Fibroblast of pulmonary artery (primary cell): ENCODE measurements at regions not wholly inside any gene's neighbourhood (a gene's known extent, or its start where the extent isn't known, plus 50 kb on each side); places are given as distances from the start of the nearest gene placed in this dataset.

Experiments used
- DNase-seq: peaks from one replicate; pipeline ENCODE4 v3.0.0-alpha.2; 2010; ENCODE audit warnings: low read depth
- H3K4me3 ChIP-seq: replicated peaks from 2 replicates; pipeline ENCODE4 v1.5.1; 2011; ENCODE audit warnings: low read depth, mild to moderate bottlenecking, control low read depth, low read length, moderate library complexity
- TF ChIP-seq, protein P1 (sequence below): IDR thresholded peaks from 2 replicates; pipeline ENCODE4 v1.5.1; 2011; ENCODE audit warnings: mild to moderate bottlenecking, control low read depth, low read length, inconsistent platforms; ENCODE audit errors: missing control alignments

DNA sequence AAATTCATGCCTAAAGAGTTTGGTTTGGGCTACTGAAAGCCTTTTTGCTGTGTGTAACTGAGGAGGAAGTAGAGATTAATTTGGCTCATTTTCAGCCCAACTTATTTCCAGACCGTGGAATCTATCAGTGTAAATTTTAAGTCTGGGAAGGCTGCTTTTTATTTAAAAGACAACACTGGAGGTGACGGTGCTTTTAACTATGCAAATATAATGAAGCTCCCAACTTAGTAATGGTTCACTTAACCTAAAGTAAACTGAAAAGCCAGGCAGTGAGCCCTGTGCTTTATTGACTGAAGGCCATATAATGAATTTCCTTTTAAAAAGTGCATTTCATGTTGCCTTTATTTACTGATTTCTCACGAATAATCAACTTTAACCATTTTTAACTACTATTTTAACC is 127.2 kb downstream of the NPY start:
- DNase-seq: no peak
- TF ChIP-seq, protein P1, sequence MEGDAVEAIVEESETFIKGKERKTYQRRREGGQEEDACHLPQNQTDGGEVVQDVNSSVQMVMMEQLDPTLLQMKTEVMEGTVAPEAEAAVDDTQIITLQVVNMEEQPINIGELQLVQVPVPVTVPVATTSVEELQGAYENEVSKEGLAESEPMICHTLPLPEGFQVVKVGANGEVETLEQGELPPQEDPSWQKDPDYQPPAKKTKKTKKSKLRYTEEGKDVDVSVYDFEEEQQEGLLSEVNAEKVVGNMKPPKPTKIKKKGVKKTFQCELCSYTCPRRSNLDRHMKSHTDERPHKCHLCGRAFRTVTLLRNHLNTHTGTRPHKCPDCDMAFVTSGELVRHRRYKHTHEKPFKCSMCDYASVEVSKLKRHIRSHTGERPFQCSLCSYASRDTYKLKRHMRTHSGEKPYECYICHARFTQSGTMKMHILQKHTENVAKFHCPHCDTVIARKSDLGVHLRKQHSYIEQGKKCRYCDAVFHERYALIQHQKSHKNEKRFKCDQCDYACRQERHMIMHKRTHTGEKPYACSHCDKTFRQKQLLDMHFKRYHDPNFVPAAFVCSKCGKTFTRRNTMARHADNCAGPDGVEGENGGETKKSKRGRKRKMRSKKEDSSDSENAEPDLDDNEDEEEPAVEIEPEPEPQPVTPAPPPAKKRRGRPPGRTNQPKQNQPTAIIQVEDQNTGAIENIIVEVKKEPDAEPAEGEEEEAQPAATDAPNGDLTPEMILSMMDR: no peak
- H3K4me3 ChIP-seq: no peak overlapping the region

DNA sequence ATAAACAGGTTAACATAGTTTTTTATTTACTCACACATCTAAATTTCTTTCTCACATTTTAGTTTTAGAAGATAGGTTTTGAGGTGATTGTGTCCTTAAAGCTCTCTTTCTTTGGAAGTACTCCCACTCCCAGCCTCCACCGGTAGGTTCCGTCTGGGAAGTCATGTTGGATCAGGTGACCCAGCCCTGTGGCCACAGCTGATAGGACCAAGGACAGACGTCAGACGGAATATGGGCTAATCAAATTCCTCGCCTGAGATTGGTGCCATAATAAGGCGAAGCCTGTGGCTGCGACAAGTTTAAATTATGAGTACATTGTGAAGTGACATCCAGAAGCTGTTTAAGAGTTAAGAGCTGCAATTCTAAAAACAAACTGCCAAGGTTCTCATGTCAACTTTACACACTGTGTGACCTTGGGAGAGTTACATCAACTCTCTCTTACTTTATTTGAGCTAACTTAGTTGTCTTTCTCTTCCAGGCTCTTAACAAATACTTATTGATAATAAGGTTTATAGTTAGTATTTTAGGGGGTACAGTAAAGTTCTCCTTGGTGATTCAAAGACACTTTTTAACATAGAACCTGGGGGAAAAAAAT is 133.6 kb downstream of the NPY start:
- no peak for DNase-seq
- no peak overlapping the region for H3K4me3 ChIP-seq
- TF ChIP-seq, protein P1: no peak

DNA sequence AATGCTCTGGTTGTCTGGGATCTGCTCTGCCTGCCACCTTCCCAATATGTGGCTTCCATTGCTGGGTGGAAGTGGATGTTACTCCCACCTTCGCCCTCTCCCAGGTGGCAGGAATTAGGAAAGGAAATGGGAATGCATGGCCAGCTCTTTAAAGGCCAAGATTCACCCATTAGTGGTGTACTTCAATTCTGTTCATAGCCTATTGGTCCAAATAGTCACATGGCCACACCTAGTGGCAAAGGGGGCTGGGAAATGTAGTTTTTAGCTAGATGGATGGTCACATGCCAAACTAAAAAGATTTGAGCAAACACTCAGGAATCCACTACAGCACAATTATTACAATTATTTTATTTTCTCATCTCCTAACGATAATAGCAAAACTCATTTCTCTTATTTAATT is 135.1 kb downstream of the NPY start:
- TF ChIP-seq, protein P1: no peak
- DNase-seq: peak; percentile 1
- H3K4me3 ChIP-seq: no peak overlapping the region

DNA sequence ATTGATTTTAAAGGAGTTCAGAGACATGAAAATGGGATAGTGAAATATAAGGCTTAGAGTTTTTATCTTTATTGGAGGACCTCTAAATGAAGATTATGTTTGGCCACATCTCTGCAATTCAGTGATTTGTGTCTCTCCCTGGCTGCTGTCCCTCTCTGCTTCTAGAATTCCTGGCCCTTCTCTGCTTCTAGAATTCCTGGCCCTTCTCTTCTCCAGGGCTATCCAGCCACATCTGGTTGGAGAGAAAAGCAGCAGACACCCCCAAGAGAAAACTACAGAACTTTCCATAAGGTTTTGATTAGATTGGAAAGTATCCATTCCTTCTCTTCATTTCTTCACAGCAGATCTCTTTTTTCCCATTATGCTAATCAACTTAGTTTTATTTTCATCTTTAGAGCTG is 135.5 kb downstream of the NPY start:
- no peak for DNase-seq
- TF ChIP-seq, protein P1: no peak
- no peak overlapping the region for H3K4me3 ChIP-seq

DNA sequence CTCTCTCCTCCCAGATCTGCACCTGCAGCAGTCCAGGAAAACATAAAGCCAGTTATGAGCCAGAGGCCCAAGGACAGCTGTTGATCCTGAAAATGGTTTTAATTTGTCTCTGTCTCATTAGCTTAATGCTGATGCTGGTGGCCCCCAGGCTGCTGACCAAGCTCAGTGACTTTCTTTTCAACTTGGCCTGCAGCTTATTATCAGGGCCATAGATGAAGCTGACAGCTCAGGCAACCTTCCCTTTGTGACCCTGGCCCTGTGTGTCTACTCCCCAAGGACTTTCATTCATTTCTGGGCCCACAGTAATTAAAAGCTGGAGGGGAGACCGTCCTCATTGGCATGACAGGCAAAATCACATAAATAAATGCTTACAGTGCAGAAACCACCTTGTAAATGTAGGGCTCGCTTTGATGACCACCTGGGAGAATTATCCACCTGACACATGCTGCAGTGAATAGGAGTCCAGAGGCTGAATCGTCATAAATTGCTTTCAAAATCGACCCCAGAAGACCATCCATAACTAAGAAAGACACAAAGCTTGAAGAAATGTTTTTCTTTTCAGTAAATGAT is 138.5 kb downstream of the NPY start:
- DNase-seq: no peak
- TF ChIP-seq, protein P1: no peak
- no peak overlapping the region for H3K4me3 ChIP-seq

DNA sequence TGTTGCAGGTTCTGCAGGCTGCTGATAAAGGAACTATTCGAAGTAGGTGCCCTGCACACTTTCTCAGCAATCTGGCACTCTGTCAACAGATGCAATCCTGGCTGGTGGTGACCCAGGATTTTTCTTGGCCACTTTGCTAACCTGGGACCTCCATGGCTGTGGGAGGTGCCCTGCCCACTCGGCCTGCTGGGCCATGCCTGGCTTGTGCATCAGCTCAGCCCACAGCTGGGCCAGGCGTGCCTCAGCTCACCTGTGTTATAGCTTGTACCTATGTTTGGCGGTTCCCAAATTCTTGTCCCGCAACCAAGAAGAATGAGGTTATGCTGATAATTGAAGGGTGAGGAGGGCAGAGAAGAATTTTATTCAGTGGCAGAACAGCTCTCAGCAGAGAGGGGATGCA is 141.7 kb downstream of the NPY start:
- H3K4me3 ChIP-seq: no peak overlapping the region
- no peak for DNase-seq
- TF ChIP-seq, protein P1: no peak

DNA sequence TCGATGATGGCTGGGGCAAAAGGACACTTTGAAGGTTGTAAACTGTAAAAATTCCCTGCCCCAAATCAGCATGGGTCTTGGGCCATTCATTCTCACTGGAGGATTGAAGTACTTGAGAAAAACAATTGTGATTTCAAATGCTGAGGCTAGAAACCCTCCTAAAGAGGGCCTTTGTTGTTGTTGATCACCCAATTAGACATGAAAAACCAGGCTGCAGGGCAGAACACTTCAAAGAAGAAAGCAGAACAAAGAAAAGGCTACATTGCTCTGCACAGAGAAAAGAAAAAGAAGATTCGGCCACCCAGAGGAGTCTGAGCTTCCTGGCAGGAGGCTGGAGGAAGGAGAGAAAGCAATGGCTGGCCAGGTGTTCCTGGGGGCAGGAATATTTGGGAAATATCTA is 143.1 kb downstream of the NPY start:
- no peak overlapping the region for H3K4me3 ChIP-seq
- no peak for DNase-seq
- TF ChIP-seq, protein P1: no peak
